ENCODE measurements at regions not wholly inside any gene's neighbourhood (a gene's known extent, or its start where the extent isn't known, plus 50 kb on each side); places are given as distances from the start of the nearest gene placed in this dataset.

DNA sequence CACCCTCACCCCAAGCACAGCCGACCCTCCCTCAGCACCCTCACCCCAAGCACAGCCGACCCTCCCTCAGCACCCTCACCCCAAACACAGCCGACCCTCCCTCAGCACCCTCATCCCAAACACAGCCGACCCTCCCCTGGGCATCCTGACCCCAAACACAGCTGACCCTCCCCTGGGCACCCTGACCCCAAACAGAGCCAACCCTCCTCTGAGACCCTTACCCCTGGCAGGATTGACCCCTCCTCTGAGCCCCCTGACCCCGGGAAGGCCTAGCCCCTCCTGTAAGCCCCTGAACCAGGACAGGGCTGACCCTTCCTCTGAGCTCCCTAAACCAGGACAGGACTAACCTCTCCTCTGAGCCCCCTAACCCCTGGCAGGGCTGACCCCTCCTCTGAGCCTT, 84.4 kb upstream of the RAB6C start:
- no peaks in the 10 kb centered on the region for H3K27me3 ChIP-seq (ENCODE audit: insufficient read depth, low read depth)
- H3K9ac ChIP-seq = no peak overlapping the region
- TF ChIP-seq, protein P1, sequence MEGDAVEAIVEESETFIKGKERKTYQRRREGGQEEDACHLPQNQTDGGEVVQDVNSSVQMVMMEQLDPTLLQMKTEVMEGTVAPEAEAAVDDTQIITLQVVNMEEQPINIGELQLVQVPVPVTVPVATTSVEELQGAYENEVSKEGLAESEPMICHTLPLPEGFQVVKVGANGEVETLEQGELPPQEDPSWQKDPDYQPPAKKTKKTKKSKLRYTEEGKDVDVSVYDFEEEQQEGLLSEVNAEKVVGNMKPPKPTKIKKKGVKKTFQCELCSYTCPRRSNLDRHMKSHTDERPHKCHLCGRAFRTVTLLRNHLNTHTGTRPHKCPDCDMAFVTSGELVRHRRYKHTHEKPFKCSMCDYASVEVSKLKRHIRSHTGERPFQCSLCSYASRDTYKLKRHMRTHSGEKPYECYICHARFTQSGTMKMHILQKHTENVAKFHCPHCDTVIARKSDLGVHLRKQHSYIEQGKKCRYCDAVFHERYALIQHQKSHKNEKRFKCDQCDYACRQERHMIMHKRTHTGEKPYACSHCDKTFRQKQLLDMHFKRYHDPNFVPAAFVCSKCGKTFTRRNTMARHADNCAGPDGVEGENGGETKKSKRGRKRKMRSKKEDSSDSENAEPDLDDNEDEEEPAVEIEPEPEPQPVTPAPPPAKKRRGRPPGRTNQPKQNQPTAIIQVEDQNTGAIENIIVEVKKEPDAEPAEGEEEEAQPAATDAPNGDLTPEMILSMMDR (conservative IDR thresholded peaks at IDR 0.05; ENCODE audit: low read depth, low read length) = no peak
- H3K4me1 ChIP-seq (ENCODE audit: low read depth, poor library complexity, severe bottlenecking) = no peaks in the 10 kb centered on the region
- no peak overlapping the region for H2AFZ ChIP-seq (ENCODE audit: low read depth)
- H3K79me2 ChIP-seq (ENCODE audit: insufficient read depth, low read depth) = no peaks in the 10 kb centered on the region
- H3K27ac ChIP-seq = no peak overlapping the region
- H3K36me3 ChIP-seq (ENCODE audit: insufficient read depth) = no peaks in the 10 kb centered on the region
- H3K4me3 ChIP-seq (IDR thresholded peaks at IDR 0.05; ENCODE audit: insufficient read depth, low read depth, low read length) = no peak overlapping the region
- no peaks in the 10 kb centered on the region for H4K20me1 ChIP-seq (ENCODE audit: insufficient read depth)
- H3K4me2 ChIP-seq = no peak overlapping the region

DNA sequence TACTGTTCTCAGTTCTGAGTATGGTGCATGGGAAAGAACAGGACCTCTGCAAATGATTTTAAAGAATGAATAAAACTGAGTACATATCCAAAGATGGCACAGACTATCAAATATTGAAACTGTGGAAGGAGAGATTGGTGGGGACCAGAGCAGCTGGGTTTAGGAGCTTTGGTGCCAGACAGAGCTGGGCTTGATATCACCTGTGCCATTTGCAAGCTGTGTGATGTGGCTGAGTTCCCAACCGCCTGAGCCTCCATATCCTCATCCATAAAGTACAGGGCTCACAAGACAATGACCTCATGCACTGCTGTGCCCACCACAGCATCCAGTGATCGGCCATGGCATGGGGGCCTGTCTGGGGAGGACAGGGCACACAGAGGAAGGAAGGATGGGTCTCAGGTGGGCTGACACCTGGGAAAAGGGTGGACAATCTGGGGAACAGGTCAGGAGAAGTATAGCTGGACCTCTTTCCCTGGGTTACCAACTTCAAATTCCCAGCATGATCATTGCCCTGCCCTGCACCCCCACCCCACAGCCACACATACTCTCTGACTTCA, 83.9 kb upstream of the RAB6C start:
- H2AFZ ChIP-seq (ENCODE audit: low read depth) = no peak overlapping the region
- H3K27me3 ChIP-seq (ENCODE audit: insufficient read depth, low read depth) = no peaks in the 10 kb centered on the region
- no peak overlapping the region for H3K4me2 ChIP-seq
- TF ChIP-seq, protein P1 (conservative IDR thresholded peaks at IDR 0.05; ENCODE audit: low read depth, low read length) = no peak
- no peak overlapping the region for H3K9ac ChIP-seq
- H3K36me3 ChIP-seq (ENCODE audit: insufficient read depth) = no peaks in the 10 kb centered on the region
- H3K79me2 ChIP-seq (ENCODE audit: insufficient read depth, low read depth) = no peaks in the 10 kb centered on the region
- H3K4me1 ChIP-seq (ENCODE audit: low read depth, poor library complexity, severe bottlenecking) = no peaks in the 10 kb centered on the region
- H3K4me3 ChIP-seq (IDR thresholded peaks at IDR 0.05; ENCODE audit: insufficient read depth, low read depth, low read length) = no peak overlapping the region
- no peaks in the 10 kb centered on the region for H4K20me1 ChIP-seq (ENCODE audit: insufficient read depth)
- no peak overlapping the region for H3K27ac ChIP-seq

DNA sequence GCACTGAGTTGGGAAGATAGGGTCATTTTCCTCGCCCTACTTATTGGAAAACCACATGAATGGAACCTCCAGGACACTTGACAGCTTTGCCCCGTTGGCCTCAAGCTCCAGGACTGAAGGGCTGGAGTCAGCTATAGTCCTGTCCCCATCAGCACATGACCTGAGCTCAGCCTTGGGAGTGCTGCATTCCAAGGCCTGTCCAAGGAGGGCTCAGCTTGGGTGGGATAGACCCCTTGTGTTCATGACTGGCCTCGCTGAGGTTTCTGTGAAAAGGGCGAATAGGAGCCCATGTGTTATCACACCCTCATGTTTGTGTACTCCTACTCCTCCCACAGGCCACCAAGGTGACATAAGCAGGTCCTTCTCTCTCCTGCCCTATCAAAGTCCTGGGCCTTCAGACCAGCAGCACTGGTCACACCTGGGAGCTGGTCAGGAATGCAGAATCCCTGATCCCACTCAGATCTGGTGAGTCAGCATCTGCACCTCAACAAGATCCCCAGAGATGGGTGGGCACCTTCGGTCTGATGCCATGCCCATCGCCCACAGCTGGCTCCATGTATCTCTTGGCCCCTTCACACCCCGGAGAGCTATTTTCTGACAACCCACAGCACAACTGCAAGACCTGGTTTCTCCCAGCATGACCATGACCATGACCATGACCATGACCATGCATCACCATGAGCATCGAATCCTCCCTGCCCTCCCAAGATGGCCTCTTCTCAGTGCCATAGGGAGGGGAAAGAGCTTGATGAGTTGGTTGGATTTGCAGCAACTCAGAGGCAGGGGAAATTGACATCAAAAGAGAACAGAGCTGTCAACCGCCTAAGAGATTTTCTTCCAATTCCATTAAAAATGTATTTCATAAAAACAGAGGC, 83.0 kb upstream of the RAB6C start:
- TF ChIP-seq, protein P1 (conservative IDR thresholded peaks at IDR 0.05; ENCODE audit: low read depth, low read length) = no peak
- no peak overlapping the region for H3K4me3 ChIP-seq (IDR thresholded peaks at IDR 0.05; ENCODE audit: insufficient read depth, low read depth, low read length)

DNA sequence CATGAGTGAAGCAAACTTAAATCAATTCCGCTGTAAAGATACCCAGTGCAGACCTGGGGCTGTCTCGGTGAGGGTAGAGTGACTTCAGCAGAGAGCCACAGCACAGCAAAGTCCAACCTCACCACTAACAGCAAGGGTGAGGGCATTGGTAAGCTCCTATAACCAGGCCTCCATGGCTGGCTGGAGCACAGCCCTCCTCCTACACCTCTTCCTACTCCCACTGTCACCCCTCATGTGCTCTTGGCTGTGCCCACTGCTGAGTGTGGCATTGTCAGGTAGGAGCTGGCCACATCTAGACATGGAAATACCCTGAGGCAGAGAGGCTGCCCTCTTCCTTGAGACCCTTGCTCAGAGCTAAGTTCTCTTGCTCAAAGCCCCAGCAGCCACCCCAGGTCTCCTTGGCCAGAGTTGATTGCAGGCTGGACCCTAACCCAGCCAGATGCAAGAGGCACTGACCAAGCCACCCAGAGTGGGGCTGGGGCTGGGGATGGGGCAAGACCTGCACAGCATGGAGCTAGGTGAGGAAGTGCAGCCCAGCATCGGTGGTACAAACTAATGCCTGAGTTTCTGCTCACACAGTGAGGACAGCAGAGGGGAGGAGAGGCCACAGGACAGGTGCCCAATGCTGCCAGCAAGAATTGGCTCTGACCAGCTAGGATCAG, 77.6 kb upstream of the RAB6C start:
- Histone ChIP-seq H3K4me2 (no peak overlapping the region), H3K27me3 (ENCODE audit: insufficient read depth, low read depth) (no peaks in the 10 kb centered on the region), H3K4me1 (ENCODE audit: low read depth, poor library complexity, severe bottlenecking) (no peaks in the 10 kb centered on the region), H3K4me3 (IDR thresholded peaks at IDR 0.05; ENCODE audit: insufficient read depth, low read depth, low read length) (no peak overlapping the region), H3K36me3 (ENCODE audit: insufficient read depth) (no peaks in the 10 kb centered on the region), H2AFZ (ENCODE audit: low read depth) (no peak overlapping the region), H4K20me1 (ENCODE audit: insufficient read depth) (no peaks in the 10 kb centered on the region), H3K9ac (no peak overlapping the region), H3K79me2 (ENCODE audit: insufficient read depth, low read depth) (no peaks in the 10 kb centered on the region), H3K27ac (no peak overlapping the region)
- TF ChIP-seq, protein P1 (conservative IDR thresholded peaks at IDR 0.05; ENCODE audit: low read depth, low read length) = no peak

More for the DNA sequence above, 83.0 kb upstream of the RAB6C start:
- H3K9ac ChIP-seq = no peak overlapping the region
- H3K27me3 ChIP-seq (ENCODE audit: insufficient read depth, low read depth) = no peaks in the 10 kb centered on the region
- no peaks in the 10 kb centered on the region for H3K4me1 ChIP-seq (ENCODE audit: low read depth, poor library complexity, severe bottlenecking)
- no peak overlapping the region for H2AFZ ChIP-seq (ENCODE audit: low read depth)
- no peak overlapping the region for H3K4me2 ChIP-seq
- no peaks in the 10 kb centered on the region for H4K20me1 ChIP-seq (ENCODE audit: insufficient read depth)
- H3K36me3 ChIP-seq (ENCODE audit: insufficient read depth) = no peaks in the 10 kb centered on the region
- no peak overlapping the region for H3K27ac ChIP-seq
- H3K79me2 ChIP-seq (ENCODE audit: insufficient read depth, low read depth) = no peaks in the 10 kb centered on the region

All from KMS-11 (cell line).